Endothelial cell of umbilical vein (primary cell): ENCODE measurements at regions not wholly inside any gene's neighbourhood (a gene's known extent, or its start where the extent isn't known, plus 50 kb on each side); places are given as distances from the start of the nearest gene placed in this dataset.

Experiments used
- BruUV-seq: library from RNA; stranded (reverse); fragments of 400-500 nt; replicated peaks from 2 replicates; lab custom pipeline; 2021; lab: Mats Ljungman, UMichigan
- CTCF ChIA-PET: fragments of 300-600, 350-600 bp; sonication (Branson Sonifier 250); formaldehyde crosslinking; loops from one replicate; lab custom pipeline; 2021; ENCODE audit warnings: antibody characterized with exemption, inconsistent platforms; lab: Charles Lee
- POLR2A ChIA-PET: fragments of 300-600, 350-600 bp; sonication (Branson Sonifier 250); formaldehyde crosslinking; loops from one replicate; lab custom pipeline; 2021; ENCODE audit warnings: antibody characterized with exemption, inconsistent platforms; lab: Charles Lee
- DNase-seq: peaks from one replicate; pipeline ENCODE4 v3.0.0-alpha.2; 2011; ENCODE audit warnings: low read depth, low spot score
- FAIRE-seq: peaks from 2 replicates; lab custom pipeline; 2011; peaks lifted over from hg19 to GRCh38; lab: Jason Lieb, UNC
- H2AFZ ChIP-seq: 2 replicates; pipeline ENCODE4 v1.6.0; 2012; ENCODE audit warnings: low read depth, low read length, control low read depth, inconsistent platforms
- H3K27ac ChIP-seq: 2 replicates; pipeline ENCODE4 v1.5.1; 2011; ENCODE audit warnings: low read depth, mild to moderate bottlenecking, control low read depth, low read length, moderate library complexity; ENCODE audit not compliant: insufficient read depth
- H3K27me3 ChIP-seq, 2 experiments: 2 replicates each; pipeline versions ENCODE4 v1.6.0 to v1.6.1; 2011; ENCODE audit warnings: low read length in 2 of 2, mixed read lengths in 1 of 2; ENCODE audit not compliant: control insufficient read depth in 2 of 2, insufficient read depth in 2 of 2
- H3K36me3 ChIP-seq, 2 experiments: 2 replicates in 1 of 2; 3 replicates in 1 of 2; pipeline ENCODE4 v1.5.1; 2011; ENCODE audit warnings: low read length in 2 of 2, mild to moderate bottlenecking in 1 of 2, moderate library complexity in 1 of 2; ENCODE audit not compliant: control insufficient read depth in 2 of 2, insufficient read depth in 2 of 2; ENCODE audit errors: extremely low read depth in 1 of 2
- H3K4me1 ChIP-seq: 3 replicates; pipeline ENCODE4 v1.5.1; 2011; ENCODE audit warnings: mild to moderate bottlenecking, low read length; ENCODE audit not compliant: control insufficient read depth, insufficient read depth; ENCODE audit errors: extremely low read depth
- H3K4me2 ChIP-seq: 2 replicates; pipeline ENCODE4 v1.6.1; 2011; ENCODE audit warnings: low read length, control low read depth, mixed read lengths; ENCODE audit not compliant: insufficient read depth
- H3K4me3 ChIP-seq, 3 experiments: fragments of 200-600 bp in 1 of 3; sonication (generic), shearing (Covaris generic) in 1 of 3; replicated peaks in 1 of 3; 2 replicates each; pipeline ENCODE4 v1.5.1; 2011 to 2016; ENCODE audit warnings: control low read depth in 3 of 3, low read length in 3 of 3, mild to moderate bottlenecking in 2 of 3, inconsistent platforms in 1 of 3, low read depth in 1 of 3, moderate library complexity in 1 of 3; ENCODE audit not compliant: insufficient read depth in 1 of 3
- H3K79me2 ChIP-seq: 2 replicates; pipeline ENCODE4 v1.6.0; 2012; ENCODE audit warnings: low read length, inconsistent platforms; ENCODE audit not compliant: control insufficient read depth, insufficient read depth
- H3K9ac ChIP-seq: replicated peaks from 2 replicates; pipeline ENCODE3; 2011; ENCODE audit warnings: low read length, control low read depth; ENCODE audit not compliant: insufficient read depth; ENCODE audit errors: extremely low read depth
- H3K9me1 ChIP-seq: replicated peaks from 3 replicates; pipeline ENCODE4 v1.6.0; 2011; ENCODE audit warnings: mild to moderate bottlenecking, low read length; ENCODE audit not compliant: control insufficient read depth, insufficient read depth; ENCODE audit errors: extremely low read depth
- H3K9me3 ChIP-seq: replicated peaks from 2 replicates; pipeline ENCODE4 v1.5.1; 2012; ENCODE audit warnings: low read length, inconsistent platforms; ENCODE audit not compliant: control insufficient read depth, insufficient read depth
- H4K20me1 ChIP-seq: replicated peaks from 2 replicates; pipeline ENCODE3; 2011; ENCODE audit warnings: mild to moderate bottlenecking, low read length; ENCODE audit not compliant: control insufficient read depth, insufficient read depth; ENCODE audit errors: extremely low read depth
- CTCF ChIP-seq, 2 donors: IDR thresholded peaks; 1 replicate in 1 of 2; 2 replicates in 1 of 2; pipeline ENCODE4 v1.5.1; 2011; ENCODE audit warnings: low read length in 2 of 2, mild to moderate bottlenecking in 2 of 2, moderate library complexity in 2 of 2, control low read depth in 1 of 2, inconsistent platforms in 1 of 2, low read depth in 1 of 2; ENCODE audit not compliant: insufficient read depth in 1 of 2; ENCODE audit errors: extremely low read depth in 1 of 2
- EZH2 ChIP-seq: IDR thresholded peaks from 2 replicates; pipeline ENCODE4 v1.6.1; 2012; ENCODE audit warnings: borderline replicate concordance, low read depth, mild to moderate bottlenecking, moderate library complexity, low read length, inconsistent platforms; ENCODE audit not compliant: severe bottlenecking
- FOS ChIP-seq: IDR thresholded peaks from 2 replicates; pipeline ENCODE4 v1.6.1; 2011; ENCODE audit warnings: mild to moderate bottlenecking, low read length, moderate library complexity, borderline replicate concordance; ENCODE audit not compliant: insufficient read depth
- GATA2 ChIP-seq: IDR thresholded peaks from 2 replicates; pipeline ENCODE4 v1.7.0; 2011; ENCODE audit warnings: low read depth, mild to moderate bottlenecking, moderate library complexity, mixed read lengths, low read length; ENCODE audit not compliant: insufficient read length, insufficient read depth
- JUN ChIP-seq: IDR thresholded peaks from 2 replicates; pipeline ENCODE4 v1.6.1; 2011; ENCODE audit warnings: borderline replicate concordance, low read depth; ENCODE audit not compliant: insufficient read length, insufficient read depth
- MAX ChIP-seq: IDR thresholded peaks from 2 replicates; pipeline ENCODE4 v1.6.1; 2011; ENCODE audit not compliant: insufficient read depth, insufficient read length
- MYC ChIP-seq: IDR thresholded peaks from one replicate; pipeline ENCODE4 v1.6.1; 2011; ENCODE audit warnings: mild to moderate bottlenecking, low read depth, low read length
- POLR2A ChIP-seq: IDR thresholded peaks from 2 replicates; pipeline ENCODE4 v1.6.1; 2012; ENCODE audit warnings: low read depth, mild to moderate bottlenecking, control low read depth, low read length
- POLR2AphosphoS5 ChIP-seq: IDR thresholded peaks from 2 replicates; pipeline ENCODE4 v1.6.1; 2012; ENCODE audit warnings: low read depth, mild to moderate bottlenecking, control low read depth, low read length, moderate library complexity; ENCODE audit not compliant: insufficient read depth
- dilution Hi-C: fragments of 300-500 bp; cut with MboI; formaldehyde crosslinking; loops from one replicate; pipeline ENCODE4 v1.15.0; 2019; ENCODE audit warnings: low sequenced_read_pairs; ENCODE audit not compliant: extremely low pct_ligation_motif_present
- intact Hi-C: fragments of 100-400 bp; cut with micrococcal nuclease; formaldehyde crosslinking; loops from one replicate; pipeline ENCODE4 v1.10.0; 2022

- Histone ChIP-seq H3K9me1 (no peaks in the 10 kb centered on the region), H2AFZ (no peak overlapping the region), H3K36me3 (no peaks in the 10 kb centered on the region), H3K4me2 (no peak overlapping the region), H3K27me3 (no peaks in the 10 kb centered on the region), H3K9me3 (no peaks in the 10 kb centered on the region), H3K4me1 (no peaks in the 10 kb centered on the region), H3K9ac (no peak overlapping the region), H4K20me1 (no peaks in the 10 kb centered on the region), H3K27ac (no peak overlapping the region), H3K79me2 (no peaks in the 10 kb centered on the region), H3K4me3 (no peak overlapping the region)
- intact Hi-C loops (no loop called here), dilution Hi-C loops (no loop called here)
- DNase-seq: no peak
- ChIA-PET CTCF (no interaction called here), POLR2A (no interaction called here)
- no peak for FAIRE-seq
- no peak for TF ChIP-seq MAX
- no peak for TF ChIP-seq FOS
- TF ChIP-seq POLR2AphosphoS5: no peak
- no peak for TF ChIP-seq CTCF (IDR thresholded peaks at IDR 0.05; ENCODE audit: extremely low read depth in 1 of 2, insufficient read depth in 1 of 2, low read depth in 1 of 2, low read length in 2 of 2)
- no peak for TF ChIP-seq EZH2
- no peak for TF ChIP-seq MYC
- no peak for TF ChIP-seq POLR2A
- no peak for TF ChIP-seq GATA2
- no peak for TF ChIP-seq JUN
- no TSS peak for BruUV-seq
These were observed 74.0 kb upstream of the DEFB112 start for GRCh38 chr6:50123688-50124087.
